B cell (primary cell): ENCODE measurements at regions not wholly inside any gene's neighbourhood (a gene's known extent, or its start where the extent isn't known, plus 50 kb on each side); places are given as distances from the start of the nearest gene placed in this dataset.

Source experiments
- ATAC-seq: fragments of 200-7000 bp; cut with Tn5 transposase; one replicate; pipeline ENCODE4 v1.10.0; 2021; ENCODE audit warnings: low read depth, mild to moderate bottlenecking, moderate number of reproducible peaks, moderate library complexity
- CTCF ChIA-PET: fragments of 350-600 bp; sonication (Branson Sonifier 250); formaldehyde crosslinking; loops from one replicate; lab custom pipeline; 2021; ENCODE audit warnings: antibody characterized with exemption, inconsistent platforms; lab: Charles Lee
- POLR2A ChIA-PET: fragments of 350-600 bp; sonication (Branson Sonifier 250); formaldehyde crosslinking; loops from one replicate; lab custom pipeline; 2021; ENCODE audit warnings: antibody characterized with exemption; lab: Charles Lee
- DNase-seq: peaks from one replicate; pipeline ENCODE4 v3.0.0; 2013
- H2AFZ ChIP-seq: 2 replicates; pipeline ENCODE4 v1.6.1; 2012; ENCODE audit warnings: mild to moderate bottlenecking, low read depth, low read length; ENCODE audit not compliant: insufficient read depth, poor library complexity, severe bottlenecking
- H3K27ac ChIP-seq, 2 donors: 1 replicate in 1 of 2; 2 replicates in 1 of 2; pipeline ENCODE4 v1.5.1; 2012 to 2013; ENCODE audit warnings: low read length in 2 of 2, mild to moderate bottlenecking in 2 of 2, moderate library complexity in 1 of 2
- H3K27me3 ChIP-seq, 4 experiments: fragments of 200-600 bp in 1 of 4; sonication (generic) in 1 of 4; replicated peaks in 1 of 4; 1 replicate in 2 of 4; 2 replicates in 2 of 4; pipeline versions ENCODE4 v1.6.1 to v1.7.0; 2013 to 2016; ENCODE audit warnings: low read length in 3 of 4, mild to moderate bottlenecking in 2 of 4, mixed read lengths in 1 of 4, moderate library complexity in 1 of 4; ENCODE audit not compliant: insufficient read depth in 4 of 4, control insufficient read depth in 3 of 4; ENCODE audit errors: control extremely low read depth in 1 of 4
- H3K36me3 ChIP-seq, 2 experiments: replicated peaks in 1 of 2; 1 replicate in 1 of 2; 2 replicates in 1 of 2; pipeline versions ENCODE4 v1.6.1 to v1.7.1; 2013; ENCODE audit warnings: low read length in 1 of 2; ENCODE audit not compliant: insufficient read depth in 2 of 2, control insufficient read depth in 1 of 2; ENCODE audit errors: control extremely low read depth in 1 of 2, extremely low read depth in 1 of 2
- H3K4me1 ChIP-seq, 2 donors: fragments of 200-600 bp in 1 of 2; sonication (generic) in 1 of 2; 1 replicate in 1 of 2; 2 replicates in 1 of 2; pipeline versions ENCODE4 v1.5.1 to v1.6.1; 2013 to 2017; ENCODE audit warnings: low read length in 2 of 2; ENCODE audit not compliant: control insufficient read depth in 2 of 2, insufficient read depth in 2 of 2
- H3K4me2 ChIP-seq: replicated peaks from 2 replicates; pipeline ENCODE3; 2012; ENCODE audit warnings: mild to moderate bottlenecking, low read depth, low read length; ENCODE audit not compliant: poor library complexity, severe bottlenecking
- H3K4me3 ChIP-seq, 5 experiments: fragments of 200-600 bp in 1 of 5; sonication (generic) in 1 of 5; 1 replicate in 3 of 5; 2 replicates in 2 of 5; pipeline versions ENCODE4 v1.5.1 to v1.7.0; 2011 to 2016; ENCODE audit warnings: low read length in 4 of 5, mild to moderate bottlenecking in 4 of 5, low read depth in 2 of 5, control low read depth in 1 of 5, moderate library complexity in 1 of 5; ENCODE audit not compliant: insufficient read depth in 1 of 5; ENCODE audit errors: control extremely low read depth in 1 of 5, extremely low read depth in 1 of 5
- H3K79me2 ChIP-seq: fragments of 200-600 bp; sonication (generic); one replicate; pipeline ENCODE4 v1.6.0; 2016; ENCODE audit warnings: low read length; ENCODE audit not compliant: control insufficient read depth, insufficient read depth
- H3K9ac ChIP-seq: fragments of 200-600 bp; sonication (generic); 2 replicates; pipeline ENCODE4 v1.6.1; 2017; ENCODE audit warnings: mild to moderate bottlenecking, low read length, moderate library complexity
- H3K9me3 ChIP-seq, 3 donors: one replicate each; pipeline versions ENCODE4 v1.6.1 to v1.7.1; 2013; ENCODE audit warnings: low read length in 2 of 3; ENCODE audit not compliant: control insufficient read depth in 2 of 3, insufficient read depth in 1 of 3; ENCODE audit errors: control extremely low read depth in 1 of 3
- H4K20me1 ChIP-seq: 2 replicates; pipeline ENCODE4 v1.6.0; 2012; ENCODE audit warnings: mild to moderate bottlenecking, low read length; ENCODE audit not compliant: insufficient read depth, control insufficient read depth, poor library complexity, severe bottlenecking
- H3K27ac Mint-ChIP-seq: one replicate; pipeline ENCODE4 v1.8.0; 2021; ENCODE audit warnings: mixed read lengths
- H3K27me3 Mint-ChIP-seq: one replicate; pipeline ENCODE4 v1.8.0; 2021; ENCODE audit warnings: mixed read lengths
- H3K4me1 Mint-ChIP-seq: one replicate; pipeline ENCODE4 v1.8.0; 2021; ENCODE audit warnings: mixed read lengths
- H3K4me3 Mint-ChIP-seq: one replicate; pipeline ENCODE4 v1.8.0; 2021; ENCODE audit warnings: mixed read lengths
- H3K9me3 Mint-ChIP-seq: one replicate; pipeline ENCODE4 v1.8.0; 2022; ENCODE audit warnings: mixed read lengths; ENCODE audit not compliant: insufficient read depth
- EZH2 ChIP-seq: IDR thresholded peaks from 2 replicates; pipeline ENCODE4 v1.6.1; 2012; ENCODE audit warnings: borderline replicate concordance, low read depth, mild to moderate bottlenecking, moderate library complexity, low read length; ENCODE audit not compliant: insufficient read depth, poor library complexity, severe bottlenecking
- WGBS: methylation state at CpG from one replicate; pipeline ENCODE4 v1.1.5; 2013; ENCODE audit warnings: missing lambda C conversion rate; ENCODE audit not compliant: insufficient coverage; 5-methylcytosine and 5-hydroxymethylcytosine counted together
- intact Hi-C: fragments of 100-400 bp; cut with micrococcal nuclease; formaldehyde crosslinking; loops from one replicate; pipeline ENCODE4 v1.10.0; 2022
- TF ChIP-seq, protein P1 (sequence below): fragments of 200-600 bp; IDR thresholded peaks from one replicate; pipeline ENCODE4 v1.8.0; 2022; ENCODE audit warnings: antibody characterized with exemption, mild to moderate bottlenecking

DNA sequence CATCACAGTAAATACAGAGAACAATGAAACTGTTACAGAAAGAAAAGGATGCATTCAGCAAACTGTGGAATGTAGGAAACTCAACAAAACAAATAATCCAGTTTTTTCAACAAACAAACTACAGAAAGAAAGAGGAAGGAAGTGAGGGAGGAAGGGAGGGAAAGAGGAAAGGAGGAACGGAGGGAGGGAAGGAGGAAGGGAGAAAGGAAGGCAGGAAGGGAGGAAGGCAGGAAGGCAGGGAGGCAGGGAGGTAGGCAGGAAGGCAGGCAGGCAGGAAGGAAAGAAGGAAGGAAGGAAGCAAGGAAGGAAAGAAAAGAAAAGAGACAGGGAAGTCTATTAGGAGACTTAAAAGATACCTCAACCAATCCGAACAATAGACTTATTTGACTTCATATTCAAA, 135.7 kb downstream of the EFHB start:
- Histone ChIP-seq H3K27me3 (no peaks in the 10 kb centered on the region), H3K4me1 (no peaks in the 10 kb centered on the region), H3K9me3 (peaks cover 6 to 10% (median 9%) of the 10 kb centered on the region in 3 donors), H3K79me2 (no peaks in the 10 kb centered on the region), H2AFZ (no peak overlapping the region), H3K4me2 (no peak overlapping the region), H3K9ac (no peak overlapping the region), H3K4me3 (no peak overlapping the region), H3K27ac (no peak overlapping the region), H3K36me3 (no peaks in the 10 kb centered on the region), H4K20me1 (no peaks in the 10 kb centered on the region)
- peaks cover 4% of the 10 kb centered on the region for H3K9me3 Mint-ChIP-seq
- CTCF ChIA-PET: no interaction called here
- TF ChIP-seq EZH2: no peak
- TF ChIP-seq, protein P1, sequence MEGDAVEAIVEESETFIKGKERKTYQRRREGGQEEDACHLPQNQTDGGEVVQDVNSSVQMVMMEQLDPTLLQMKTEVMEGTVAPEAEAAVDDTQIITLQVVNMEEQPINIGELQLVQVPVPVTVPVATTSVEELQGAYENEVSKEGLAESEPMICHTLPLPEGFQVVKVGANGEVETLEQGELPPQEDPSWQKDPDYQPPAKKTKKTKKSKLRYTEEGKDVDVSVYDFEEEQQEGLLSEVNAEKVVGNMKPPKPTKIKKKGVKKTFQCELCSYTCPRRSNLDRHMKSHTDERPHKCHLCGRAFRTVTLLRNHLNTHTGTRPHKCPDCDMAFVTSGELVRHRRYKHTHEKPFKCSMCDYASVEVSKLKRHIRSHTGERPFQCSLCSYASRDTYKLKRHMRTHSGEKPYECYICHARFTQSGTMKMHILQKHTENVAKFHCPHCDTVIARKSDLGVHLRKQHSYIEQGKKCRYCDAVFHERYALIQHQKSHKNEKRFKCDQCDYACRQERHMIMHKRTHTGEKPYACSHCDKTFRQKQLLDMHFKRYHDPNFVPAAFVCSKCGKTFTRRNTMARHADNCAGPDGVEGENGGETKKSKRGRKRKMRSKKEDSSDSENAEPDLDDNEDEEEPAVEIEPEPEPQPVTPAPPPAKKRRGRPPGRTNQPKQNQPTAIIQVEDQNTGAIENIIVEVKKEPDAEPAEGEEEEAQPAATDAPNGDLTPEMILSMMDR: no peak
- POLR2A ChIA-PET: no interaction called here
- H3K27me3 Mint-ChIP-seq: no peaks in the 10 kb centered on the region
- WGBS: 38% methylated on average over 1 of the region's 2 CpGs
- no peak overlapping the region for H3K4me3 Mint-ChIP-seq
- DNase-seq: no peak
- intact Hi-C loops: no loop called here
- no peak overlapping the region for H3K27ac Mint-ChIP-seq
- ATAC-seq: no peak
- H3K4me1 Mint-ChIP-seq: no peaks in the 10 kb centered on the region

DNA sequence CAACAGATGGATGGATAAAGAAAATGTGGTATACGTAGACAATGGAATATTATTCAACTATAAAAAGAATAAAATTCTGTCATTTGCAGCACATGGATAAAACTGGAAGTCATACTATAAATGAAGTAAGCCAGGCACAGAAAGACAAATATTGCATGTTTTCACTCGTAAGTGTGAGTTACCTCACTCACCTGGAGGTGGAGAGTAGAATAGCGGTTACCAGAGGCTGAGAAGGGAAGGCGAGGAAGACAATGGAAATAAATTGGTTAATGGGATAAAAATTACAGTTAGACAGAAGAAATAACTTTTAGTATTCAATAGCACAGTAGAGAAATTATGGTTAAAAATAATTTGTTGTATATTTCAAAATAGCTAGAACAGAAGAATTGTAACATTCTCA, 141.6 kb downstream of the EFHB start:
- ChIA-PET CTCF (no interaction called here), POLR2A (no interaction called here)
- Mint-ChIP-seq H3K4me3 (no peak overlapping the region), H3K9me3 (no peaks in the 10 kb centered on the region), H3K27ac (no peak overlapping the region), H3K4me1 (no peaks in the 10 kb centered on the region), H3K27me3 (peaks cover 4% of the 10 kb centered on the region)
- no peak overlapping the region for H3K4me2 ChIP-seq
- TF ChIP-seq, protein P1: no peak
- no peak for TF ChIP-seq EZH2
- no peaks in the 10 kb centered on the region for H3K9me3 ChIP-seq
- H3K4me3 ChIP-seq: no peak overlapping the region
- ATAC-seq (no peak), DNase-seq (no peak)
- H4K20me1 ChIP-seq: no peaks in the 10 kb centered on the region
- no peaks in the 10 kb centered on the region for H3K4me1 ChIP-seq
- no peak overlapping the region for H3K27ac ChIP-seq
- H2AFZ ChIP-seq: no peak overlapping the region
- H3K27me3 ChIP-seq: no peaks in the 10 kb centered on the region
- no peaks in the 10 kb centered on the region for H3K36me3 ChIP-seq
- H3K9ac ChIP-seq: no peak overlapping the region
- intact Hi-C loops: no loop called here
- no peaks in the 10 kb centered on the region for H3K79me2 ChIP-seq
- WGBS: 100% methylated on average over 1 of the region's 4 CpGs
